ENCODE measurements at regions not wholly inside any gene's neighbourhood (a gene's known extent, or its start where the extent isn't known, plus 50 kb on each side); places are given as distances from the start of the nearest gene placed in this dataset.
"Not testable (repeated sequence)": the region's sequence is repeated elsewhere in the genome, so short reads cannot be mapped to it uniquely, and the experiment has no call there.

DNA sequence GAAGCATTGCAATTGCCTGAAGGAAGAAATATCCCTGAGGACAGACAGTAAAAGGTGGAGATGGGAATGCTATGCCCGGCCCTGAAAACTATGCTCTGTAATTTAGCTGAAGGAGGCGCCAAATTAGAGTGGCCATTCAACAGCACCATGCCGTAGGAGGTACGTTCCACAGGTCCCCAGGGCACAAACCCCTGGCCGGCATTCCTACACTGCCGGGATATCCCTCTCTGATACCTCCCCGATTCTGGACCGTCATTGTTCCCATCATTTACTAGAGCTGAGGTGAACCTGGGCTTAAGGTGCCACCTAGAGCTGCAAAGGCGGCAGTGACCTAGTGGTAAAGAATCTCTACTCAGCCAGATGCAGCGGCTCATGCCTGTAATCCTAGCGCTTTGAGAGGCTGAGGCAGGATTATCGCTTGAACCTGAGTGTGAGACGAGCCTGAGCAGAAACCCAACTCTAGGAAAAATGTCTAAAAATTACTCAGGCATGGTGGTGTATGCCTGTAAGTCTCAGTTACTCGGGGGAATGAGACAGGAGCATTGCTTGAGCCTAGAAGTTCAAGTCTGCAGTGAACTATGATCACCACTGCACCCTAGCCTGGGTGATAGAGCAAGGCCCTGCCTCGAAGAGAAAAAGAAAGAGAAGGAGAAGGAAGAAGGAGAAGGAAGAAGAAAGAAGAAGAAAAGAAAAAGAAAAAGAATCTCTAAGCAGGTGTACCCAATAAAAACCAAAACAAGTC, 53.0 kb upstream of the TNKS2 start:
- DNase-seq (peak; percentile 21 to 24), FAIRE-seq (no peak)
- 35 to 52% (median 36%) methylated on average over 15 of the region's 15 CpGs for WGBS, 3 donors
- Histone ChIP-seq H3K27ac (ENCODE audit: low read depth in 1 of 3, low read length in 2 of 3) (no peak overlapping the region), H3K36me3 (ENCODE audit: control insufficient read depth in 3 of 3, insufficient read depth in 2 of 3, low read depth in 1 of 3, low read length in 3 of 3) (no peaks in the 10 kb centered on the region), H3K27me3 (ENCODE audit: control insufficient read depth in 3 of 3, insufficient read depth in 3 of 3, low read length in 3 of 3) (peaks cover 0 to 4% (median 2%) of the 10 kb centered on the region in 3 donors), H3K4me1 (ENCODE audit: control insufficient read depth in 3 of 3, insufficient read depth in 2 of 3, low read depth in 1 of 3, low read length in 2 of 3) (no peaks in the 10 kb centered on the region), H3K9me3 (ENCODE audit: control insufficient read depth in 2 of 2, insufficient read depth in 1 of 2, low read depth in 1 of 2, low read length in 1 of 2) (peaks cover 0 to 8% of the 10 kb centered on the region in 2 donors), H3K4me3 (ENCODE audit: low read depth in 1 of 3, low read length in 3 of 3) (no peak overlapping the region)

DNA sequence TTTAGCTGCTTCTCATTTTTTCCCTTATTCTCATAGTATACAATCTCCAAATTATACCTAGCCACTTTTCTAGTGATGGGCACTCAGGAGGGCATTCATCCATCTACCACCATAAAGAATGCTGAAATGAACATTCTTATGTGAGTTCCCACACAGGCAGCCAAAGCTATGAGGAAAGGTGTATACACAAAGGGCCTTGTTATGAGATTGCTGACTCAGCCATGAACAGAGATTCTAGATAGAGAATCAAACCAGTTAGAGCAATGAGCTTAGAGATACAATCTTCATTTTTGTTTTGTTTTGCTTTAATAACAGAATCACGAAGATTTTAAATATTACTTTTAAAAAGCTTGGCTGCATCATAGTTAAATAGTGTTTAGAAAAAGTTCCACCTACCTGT, 54.8 kb upstream of the TNKS2 start:
- peaks cover 0 to 8% of the 10 kb centered on the region in 2 donors for H3K9me3 ChIP-seq (ENCODE audit: control insufficient read depth in 2 of 2, insufficient read depth in 1 of 2, low read depth in 1 of 2, low read length in 1 of 2)
- peaks cover 0 to 6% (median 2%) of the 10 kb centered on the region in 3 donors for H3K27me3 ChIP-seq (ENCODE audit: control insufficient read depth in 3 of 3, insufficient read depth in 3 of 3, low read length in 3 of 3)
- H3K27ac ChIP-seq (ENCODE audit: low read depth in 1 of 3, low read length in 2 of 3): no peak overlapping the region
- no peak overlapping the region for H3K4me3 ChIP-seq (ENCODE audit: low read depth in 1 of 3, low read length in 3 of 3)
- no peak for FAIRE-seq
- H3K36me3 ChIP-seq (ENCODE audit: control insufficient read depth in 3 of 3, insufficient read depth in 2 of 3, low read depth in 1 of 3, low read length in 3 of 3): no peaks in the 10 kb centered on the region
- no peaks in the 10 kb centered on the region for H3K4me1 ChIP-seq (ENCODE audit: control insufficient read depth in 3 of 3, insufficient read depth in 2 of 3, low read depth in 1 of 3, low read length in 2 of 3)
- DNase-seq: no peak
- WGBS, 3 donors: 80 to 89% (median 82%) methylated on average over 1 of the region's 1 CpG

DNA sequence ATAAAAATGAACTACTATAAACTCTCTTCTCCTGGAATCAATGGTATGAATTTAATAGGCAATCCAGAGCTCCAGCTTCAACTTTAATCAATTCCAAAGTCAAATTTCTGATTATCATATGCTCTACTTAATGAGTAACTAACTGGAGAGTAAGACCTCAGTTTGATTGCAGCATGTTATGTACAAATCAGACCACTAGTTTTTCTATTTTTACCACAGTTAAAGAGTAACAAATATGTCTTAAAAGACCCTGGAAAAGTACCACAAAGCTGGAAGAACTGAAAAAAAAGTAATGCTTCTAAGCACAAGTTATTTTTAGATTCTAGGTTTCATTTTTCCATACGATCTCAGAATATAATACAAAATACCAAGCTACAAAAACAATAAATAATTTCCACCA, 56.0 kb upstream of the TNKS2 start:
- H3K4me1 ChIP-seq (ENCODE audit: control insufficient read depth in 3 of 3, insufficient read depth in 2 of 3, low read depth in 1 of 3, low read length in 2 of 3): no peaks in the 10 kb centered on the region
- no peak overlapping the region for H3K27ac ChIP-seq (ENCODE audit: low read depth in 1 of 3, low read length in 2 of 3)
- no peak for FAIRE-seq
- H3K4me3 ChIP-seq (ENCODE audit: low read depth in 1 of 3, low read length in 3 of 3): no peak overlapping the region
- DNase-seq: peak; percentile 4 to 20
- H3K36me3 ChIP-seq (ENCODE audit: control insufficient read depth in 3 of 3, insufficient read depth in 2 of 3, low read depth in 1 of 3, low read length in 3 of 3): no peaks in the 10 kb centered on the region
- peaks cover 0 to 6% (median 4%) of the 10 kb centered on the region in 3 donors for H3K27me3 ChIP-seq (ENCODE audit: control insufficient read depth in 3 of 3, insufficient read depth in 3 of 3, low read length in 3 of 3)
- H3K9me3 ChIP-seq (ENCODE audit: control insufficient read depth in 2 of 2, insufficient read depth in 1 of 2, low read depth in 1 of 2, low read length in 1 of 2): peaks cover 0 to 2% of the 10 kb centered on the region in 2 donors
- 3 to 26% (median 6%) methylated on average over 1 of the region's 1 CpG for WGBS, 3 donors

DNA sequence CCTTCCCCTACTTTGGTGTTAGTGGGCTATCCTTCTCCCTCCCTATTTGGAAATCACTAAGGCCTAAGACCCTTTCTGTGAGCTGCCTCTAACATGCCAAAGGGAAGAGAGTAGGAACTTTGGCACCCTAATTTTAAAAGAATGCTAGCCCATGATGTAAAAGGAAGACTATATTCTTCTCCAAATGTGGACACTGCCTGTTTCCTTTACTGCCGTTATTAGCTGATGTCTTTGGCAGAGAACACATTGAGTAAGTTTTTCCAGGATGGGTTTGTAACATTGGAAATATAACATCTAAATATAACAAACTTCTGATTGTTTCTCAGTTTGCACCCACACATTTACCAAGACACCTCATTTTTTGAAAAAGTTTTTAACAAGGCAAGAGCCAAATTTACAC, 56.9 kb upstream of the TNKS2 start:
- DNase-seq (no peak), FAIRE-seq (no peak)
- Histone ChIP-seq H3K9me3 (ENCODE audit: control insufficient read depth in 2 of 2, insufficient read depth in 1 of 2, low read depth in 1 of 2, low read length in 1 of 2) (no peaks in the 10 kb centered on the region), H3K36me3 (ENCODE audit: control insufficient read depth in 3 of 3, insufficient read depth in 2 of 3, low read depth in 1 of 3, low read length in 3 of 3) (no peaks in the 10 kb centered on the region), H3K4me3 (ENCODE audit: low read depth in 1 of 3, low read length in 3 of 3) (no peak overlapping the region), H3K27ac (ENCODE audit: low read depth in 1 of 3, low read length in 2 of 3) (no peak overlapping the region), H3K27me3 (ENCODE audit: control insufficient read depth in 3 of 3, insufficient read depth in 3 of 3, low read length in 3 of 3) (peaks cover 0 to 6% (median 4%) of the 10 kb centered on the region in 3 donors), H3K4me1 (ENCODE audit: control insufficient read depth in 3 of 3, insufficient read depth in 2 of 3, low read depth in 1 of 3, low read length in 2 of 3) (no peaks in the 10 kb centered on the region)
- 35 to 65% (median 63%) methylated on average over 1 of the region's 1 CpG for WGBS, 3 donors

DNA sequence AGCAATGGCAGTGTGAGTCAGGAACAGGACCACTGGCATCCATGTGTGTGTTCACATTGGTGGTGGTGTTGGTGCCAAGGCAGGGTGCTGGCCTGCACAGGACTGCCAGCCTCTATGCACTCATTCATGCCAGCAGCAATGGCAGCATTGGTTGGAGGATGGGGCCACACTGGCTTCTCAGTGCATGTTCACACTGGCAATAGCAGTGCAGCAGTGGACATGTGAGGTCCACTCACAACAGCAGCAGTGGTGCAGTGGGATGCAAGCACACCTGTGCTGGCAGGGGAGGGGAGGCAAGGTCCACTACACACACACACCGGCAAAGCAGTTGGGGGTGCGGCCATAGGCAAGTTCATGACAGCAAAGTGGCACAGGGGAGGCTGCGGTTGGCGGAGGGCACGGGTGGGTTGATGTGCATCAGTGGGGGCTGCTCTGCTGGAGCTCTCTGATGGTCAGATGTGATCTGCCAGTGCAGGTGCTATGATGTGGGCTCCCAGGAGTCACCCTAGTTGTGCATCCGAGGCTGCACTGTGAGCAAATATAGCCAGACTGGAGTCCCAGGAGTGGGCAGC, 57.8 kb upstream of the TNKS2 start:
- peaks cover 0 to 6% (median 3%) of the 10 kb centered on the region in 3 donors for H3K27me3 ChIP-seq (ENCODE audit: control insufficient read depth in 3 of 3, insufficient read depth in 3 of 3, low read length in 3 of 3)
- no peaks in the 10 kb centered on the region for H3K4me1 ChIP-seq (ENCODE audit: control insufficient read depth in 3 of 3, insufficient read depth in 2 of 3, low read depth in 1 of 3, low read length in 2 of 3)
- DNase-seq (no peak), FAIRE-seq (no peak)
- WGBS, 3 donors: 92 to 97% (median 93%) methylated on average over 6 of the region's 6 CpGs
- H3K9me3 ChIP-seq (ENCODE audit: control insufficient read depth in 2 of 2, insufficient read depth in 1 of 2, low read depth in 1 of 2, low read length in 1 of 2): no peaks in the 10 kb centered on the region
- no peak overlapping the region for H3K27ac ChIP-seq (ENCODE audit: low read depth in 1 of 3, low read length in 2 of 3)
- H3K36me3 ChIP-seq (ENCODE audit: control insufficient read depth in 3 of 3, insufficient read depth in 2 of 3, low read depth in 1 of 3, low read length in 3 of 3): no peaks in the 10 kb centered on the region
- H3K4me3 ChIP-seq (ENCODE audit: low read depth in 1 of 3, low read length in 3 of 3): no peak overlapping the region

DNA sequence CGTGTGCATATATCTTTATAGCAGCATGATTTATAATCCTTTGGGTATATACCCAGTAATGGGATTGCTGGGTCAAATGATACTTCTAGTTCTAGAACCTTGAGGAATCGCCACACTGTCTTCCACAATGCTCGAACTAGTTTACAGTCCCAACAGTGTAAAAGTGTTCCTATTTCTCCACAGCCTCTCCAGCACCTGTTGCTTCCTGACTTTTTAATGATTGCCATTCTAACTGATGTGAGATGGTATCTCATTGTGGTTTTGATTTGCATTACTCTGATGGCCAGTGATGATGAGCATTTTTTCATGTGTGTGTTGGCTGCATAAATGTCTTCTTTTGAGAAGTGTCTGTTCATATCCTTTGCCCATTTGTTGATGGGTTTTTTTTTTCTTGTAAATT, 66.0 kb upstream of the TNKS2 start:
- DNase-seq; H3K27me3 ChIP-seq (ENCODE audit: control insufficient read depth in 3 of 3, insufficient read depth in 3 of 3, low read length in 3 of 3); H3K36me3 ChIP-seq (ENCODE audit: control insufficient read depth in 3 of 3, insufficient read depth in 2 of 3, low read depth in 1 of 3, low read length in 3 of 3); FAIRE-seq; H3K4me3 ChIP-seq (ENCODE audit: low read depth in 1 of 3, low read length in 3 of 3); H3K27ac ChIP-seq (ENCODE audit: low read depth in 1 of 3, low read length in 2 of 3); H3K4me1 ChIP-seq (ENCODE audit: control insufficient read depth in 3 of 3, insufficient read depth in 2 of 3, low read depth in 1 of 3, low read length in 2 of 3); H3K9me3 ChIP-seq (ENCODE audit: control insufficient read depth in 2 of 2, insufficient read depth in 1 of 2, low read depth in 1 of 2, low read length in 1 of 2): not testable (repeated sequence)
- 64 to 72% (median 70%) methylated on average over 3 of the region's 3 CpGs for WGBS, 3 donors

DNA sequence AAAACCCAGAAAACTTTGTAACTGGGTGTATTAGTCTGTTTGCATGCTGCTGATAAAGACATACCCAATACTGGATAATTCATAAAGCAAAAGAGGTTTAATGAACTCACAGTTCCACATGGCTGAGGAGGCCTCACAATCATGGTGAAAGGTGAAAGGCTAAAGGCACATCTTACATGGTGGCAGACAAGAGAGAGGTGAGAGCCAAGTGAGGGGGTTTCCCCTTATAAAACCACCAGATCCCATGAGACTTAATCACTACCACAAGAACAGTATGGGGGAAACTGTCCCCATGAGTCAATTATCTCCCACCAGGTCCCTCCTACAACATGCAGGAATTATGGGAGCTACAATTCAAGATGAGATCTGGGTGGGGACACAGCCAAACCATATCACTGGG, 68.9 kb upstream of the TNKS2 start:
- not testable (repeated sequence) for H3K36me3 ChIP-seq (ENCODE audit: control insufficient read depth in 3 of 3, insufficient read depth in 2 of 3, low read depth in 1 of 3, low read length in 3 of 3); H3K27ac ChIP-seq (ENCODE audit: low read depth in 1 of 3, low read length in 2 of 3); H3K4me3 ChIP-seq (ENCODE audit: low read depth in 1 of 3, low read length in 3 of 3); H3K27me3 ChIP-seq (ENCODE audit: control insufficient read depth in 3 of 3, insufficient read depth in 3 of 3, low read length in 3 of 3); DNase-seq; H3K9me3 ChIP-seq (ENCODE audit: control insufficient read depth in 2 of 2, insufficient read depth in 1 of 2, low read depth in 1 of 2, low read length in 1 of 2); FAIRE-seq; H3K4me1 ChIP-seq (ENCODE audit: control insufficient read depth in 3 of 3, insufficient read depth in 2 of 3, low read depth in 1 of 3, low read length in 2 of 3)

DNA sequence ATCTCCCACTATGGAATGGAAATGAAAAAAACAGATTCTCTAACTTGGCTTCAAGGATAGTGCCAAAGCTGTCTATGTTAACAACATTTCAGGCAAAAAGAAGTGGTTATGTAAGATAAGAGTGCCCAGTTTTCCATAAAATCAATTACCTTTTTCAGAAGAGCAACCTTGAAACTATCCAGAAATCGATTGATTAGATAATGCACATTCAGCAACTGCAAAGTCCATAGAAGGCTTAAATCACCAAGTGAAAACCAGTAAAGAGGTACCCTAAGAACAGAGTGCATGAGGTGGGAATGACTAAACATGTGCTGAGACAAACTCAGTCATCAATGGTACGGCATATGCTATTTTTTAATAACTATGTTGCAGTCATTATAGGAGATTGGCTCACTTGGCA, 71.9 kb upstream of the TNKS2 start:
- H3K4me3 ChIP-seq (ENCODE audit: low read depth in 1 of 3, low read length in 3 of 3): no peak overlapping the region
- H3K27ac ChIP-seq (ENCODE audit: low read depth in 1 of 3, low read length in 2 of 3): no peak overlapping the region
- DNase-seq (no peak), FAIRE-seq (no peak)
- no peaks in the 10 kb centered on the region for H3K4me1 ChIP-seq (ENCODE audit: control insufficient read depth in 3 of 3, insufficient read depth in 2 of 3, low read depth in 1 of 3, low read length in 2 of 3)
- WGBS, 3 donors: 69 to 82% (median 70%) methylated on average over 2 of the region's 2 CpGs
- H3K36me3 ChIP-seq (ENCODE audit: control insufficient read depth in 3 of 3, insufficient read depth in 2 of 3, low read depth in 1 of 3, low read length in 3 of 3): no peaks in the 10 kb centered on the region
- H3K27me3 ChIP-seq (ENCODE audit: control insufficient read depth in 3 of 3, insufficient read depth in 3 of 3, low read length in 3 of 3): no peaks in the 10 kb centered on the region
- H3K9me3 ChIP-seq (ENCODE audit: control insufficient read depth in 2 of 2, insufficient read depth in 1 of 2, low read depth in 1 of 2, low read length in 1 of 2): no peaks in the 10 kb centered on the region

DNA sequence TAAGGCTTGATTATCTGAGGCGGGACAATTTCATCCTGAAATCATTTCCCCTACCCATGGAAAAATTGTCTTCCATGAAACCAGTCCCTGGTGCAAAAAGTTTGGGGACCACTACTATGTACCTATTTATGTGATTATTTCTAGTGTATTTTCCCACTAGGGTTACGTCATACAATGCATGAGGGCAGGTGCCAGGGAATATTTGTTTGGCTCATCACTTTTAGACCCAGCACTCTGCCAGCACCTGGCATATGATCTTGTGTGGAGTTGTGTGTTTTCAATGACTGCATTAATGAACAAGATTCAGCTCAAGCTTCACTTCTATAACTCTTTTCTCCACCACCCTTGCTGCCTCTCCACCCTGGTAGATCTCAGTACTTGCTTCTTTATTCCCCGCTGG, 73.3 kb upstream of the TNKS2 start:
- DNase-seq (no peak), FAIRE-seq (no peak)
- Histone ChIP-seq H3K4me1 (ENCODE audit: control insufficient read depth in 3 of 3, insufficient read depth in 2 of 3, low read depth in 1 of 3, low read length in 2 of 3) (no peaks in the 10 kb centered on the region), H3K9me3 (ENCODE audit: control insufficient read depth in 2 of 2, insufficient read depth in 1 of 2, low read depth in 1 of 2, low read length in 1 of 2) (no peaks in the 10 kb centered on the region), H3K36me3 (ENCODE audit: control insufficient read depth in 3 of 3, insufficient read depth in 2 of 3, low read depth in 1 of 3, low read length in 3 of 3) (no peaks in the 10 kb centered on the region), H3K27me3 (ENCODE audit: control insufficient read depth in 3 of 3, insufficient read depth in 3 of 3, low read length in 3 of 3) (no peaks in the 10 kb centered on the region), H3K4me3 (ENCODE audit: low read depth in 1 of 3, low read length in 3 of 3) (no peak overlapping the region), H3K27ac (ENCODE audit: low read depth in 1 of 3, low read length in 2 of 3) (no peak overlapping the region)
- 84 to 92% (median 91%) methylated on average over 3 of the region's 3 CpGs for WGBS, 3 donors
